ENCODE measurements at regions not wholly inside any gene's neighbourhood (a gene's known extent, or its start where the extent isn't known, plus 50 kb on each side); places are given as distances from the start of the nearest gene placed in this dataset.

- TF ChIP-seq REST (IDR thresholded peaks at IDR 0.05; ENCODE audit: unreplicated experiment) (no peak), EZH2 (IDR thresholded peaks at IDR 0.05; ENCODE audit: low read depth, unreplicated experiment) (no peak), POLR2AphosphoS5 (IDR thresholded peaks at IDR 0.05; ENCODE audit: low read depth) (no peak), CREB1 (CRISPR knock-in tag; IDR thresholded peaks at IDR 0.05; ENCODE audit: low read depth) (no peak), ZNF114 (CRISPR knock-in tag; IDR thresholded peaks at IDR 0.05) (no peak)
These were observed 717.8 kb downstream of the LUZP2 start (continued) for GRCh38 chr11:25214535-25215176.

- Mint-ChIP-seq H3K27me3 (ENCODE audit: insufficient read depth, low read depth, poor library complexity) (no peaks in the 10 kb centered on the region), H3K27ac (no peak overlapping the region), H3K4me1 (no peaks in the 10 kb centered on the region), H3K4me3 (no peak overlapping the region), H3K9me3 (no peaks in the 10 kb centered on the region), H3K36me3 (ENCODE audit: low read depth) (no peaks in the 10 kb centered on the region)
- H3K4me2 ChIP-seq: no peak overlapping the region
- no peak overlapping the region for H3K27ac ChIP-seq (ENCODE audit: low read depth)
- no peaks in the 10 kb centered on the region; the same call in 1 of the 2 replicates for H3K9me2 ChIP-seq (ENCODE audit: insufficient read depth)
- H3K4me1 ChIP-seq (ENCODE audit: insufficient read depth): no peaks in the 10 kb centered on the region
- no peak for TF ChIP-seq ZNF331 (CRISPR knock-in tag; IDR thresholded peaks at IDR 0.05; ENCODE audit: low read depth)
- no peak for TF ChIP-seq ZNF114 (CRISPR knock-in tag; IDR thresholded peaks at IDR 0.05)
- no peak for TF ChIP-seq POLR2AphosphoS5 (IDR thresholded peaks at IDR 0.05; ENCODE audit: low read depth)
- TF ChIP-seq NANOG (IDR thresholded peaks at IDR 0.05; ENCODE audit: borderline replicate concordance): no peak
- no peak for TF ChIP-seq CREB1 (CRISPR knock-in tag; IDR thresholded peaks at IDR 0.05; ENCODE audit: low read depth)
- TF ChIP-seq JUNB (IDR thresholded peaks at IDR 0.05; ENCODE audit: unreplicated experiment): no peak
- H3K4me3 ChIP-seq: no peak overlapping the region
- H3K27me3 ChIP-seq (ENCODE audit: insufficient read depth): no peaks in the 10 kb centered on the region
- no peaks in the 10 kb centered on the region for H3K36me3 ChIP-seq (ENCODE audit: insufficient read depth)
- no peaks in the 10 kb centered on the region for H3F3A ChIP-seq (replicated peaks; ENCODE audit: low read depth)
- no peaks in the 10 kb centered on the region for H4K20me1 ChIP-seq (replicated peaks; ENCODE audit: insufficient read depth)
- no peaks in the 10 kb centered on the region for H3K79me2 ChIP-seq (replicated peaks; ENCODE audit: insufficient read depth)
- ATAC-seq: no peak
- no peak overlapping the region for H2AFZ ChIP-seq
- DNase-seq (ENCODE audit: low spot score): no peak
These were observed 721.2 kb downstream of the LUZP2 start for GRCh38 chr11:25218036-25218435.

GRCh38 chr11:25225078-25225477, 728.2 kb downstream of the LUZP2 start:
- peaks cover 2% of the 10 kb centered on the region; the same call in 1 of the 3 replicates for H3K9me3 Mint-ChIP-seq
- H4K20me1 ChIP-seq (replicated peaks; ENCODE audit: insufficient read depth): no peaks in the 10 kb centered on the region
- TF ChIP-seq EZH2 (IDR thresholded peaks at IDR 0.05; ENCODE audit: low read depth, unreplicated experiment): no peak
- TF ChIP-seq ZNF331 (CRISPR knock-in tag; IDR thresholded peaks at IDR 0.05; ENCODE audit: low read depth): no peak
- no peak for TF ChIP-seq CREB1 (CRISPR knock-in tag; IDR thresholded peaks at IDR 0.05; ENCODE audit: low read depth)
- no peak for TF ChIP-seq STAT1 (IDR thresholded peaks at IDR 0.05; ENCODE audit: unreplicated experiment)
- no peak for TF ChIP-seq NANOG (IDR thresholded peaks at IDR 0.05; ENCODE audit: borderline replicate concordance)
- TF ChIP-seq POLR2AphosphoS5 (IDR thresholded peaks at IDR 0.05; ENCODE audit: low read depth): no peak
- TF ChIP-seq ZNF462 (CRISPR knock-in tag; IDR thresholded peaks at IDR 0.05): no peak

More at GRCh38 chr11:25225078-25225477, 728.2 kb downstream of the LUZP2 start:
- H3K4me2 ChIP-seq: no peak overlapping the region
- Mint-ChIP-seq H3K4me1 (no peaks in the 10 kb centered on the region), H3K27me3 (ENCODE audit: insufficient read depth, low read depth, poor library complexity) (peaks cover 1% of the 10 kb centered on the region), H3K36me3 (ENCODE audit: low read depth) (no peaks in the 10 kb centered on the region), H3K4me3 (no peak overlapping the region), H3K27ac (no peak overlapping the region)
- peaks cover 4% of the 10 kb centered on the region for H3K9me2 ChIP-seq (ENCODE audit: insufficient read depth)
- no peaks in the 10 kb centered on the region for H3K36me3 ChIP-seq (ENCODE audit: insufficient read depth)
- no peaks in the 10 kb centered on the region for H3K4me1 ChIP-seq (ENCODE audit: insufficient read depth)
- H2AFZ ChIP-seq: no peak overlapping the region
- ATAC-seq: no peak
- no peak overlapping the region for H3K4me3 ChIP-seq
- H3K79me2 ChIP-seq (replicated peaks; ENCODE audit: insufficient read depth): no peaks in the 10 kb centered on the region
- no peaks in the 10 kb centered on the region for H3K27me3 ChIP-seq (ENCODE audit: insufficient read depth)
- DNase-seq (ENCODE audit: low spot score): no peak
- H3K27ac ChIP-seq (ENCODE audit: low read depth): no peak overlapping the region
- no peaks in the 10 kb centered on the region for H3F3A ChIP-seq (replicated peaks; ENCODE audit: low read depth)

All from GM23338 (cell line).